ENCODE measurements at regions not wholly inside any gene's neighbourhood (a gene's known extent, or its start where the extent isn't known, plus 50 kb on each side); places are given as distances from the start of the nearest gene placed in this dataset.

DNA sequence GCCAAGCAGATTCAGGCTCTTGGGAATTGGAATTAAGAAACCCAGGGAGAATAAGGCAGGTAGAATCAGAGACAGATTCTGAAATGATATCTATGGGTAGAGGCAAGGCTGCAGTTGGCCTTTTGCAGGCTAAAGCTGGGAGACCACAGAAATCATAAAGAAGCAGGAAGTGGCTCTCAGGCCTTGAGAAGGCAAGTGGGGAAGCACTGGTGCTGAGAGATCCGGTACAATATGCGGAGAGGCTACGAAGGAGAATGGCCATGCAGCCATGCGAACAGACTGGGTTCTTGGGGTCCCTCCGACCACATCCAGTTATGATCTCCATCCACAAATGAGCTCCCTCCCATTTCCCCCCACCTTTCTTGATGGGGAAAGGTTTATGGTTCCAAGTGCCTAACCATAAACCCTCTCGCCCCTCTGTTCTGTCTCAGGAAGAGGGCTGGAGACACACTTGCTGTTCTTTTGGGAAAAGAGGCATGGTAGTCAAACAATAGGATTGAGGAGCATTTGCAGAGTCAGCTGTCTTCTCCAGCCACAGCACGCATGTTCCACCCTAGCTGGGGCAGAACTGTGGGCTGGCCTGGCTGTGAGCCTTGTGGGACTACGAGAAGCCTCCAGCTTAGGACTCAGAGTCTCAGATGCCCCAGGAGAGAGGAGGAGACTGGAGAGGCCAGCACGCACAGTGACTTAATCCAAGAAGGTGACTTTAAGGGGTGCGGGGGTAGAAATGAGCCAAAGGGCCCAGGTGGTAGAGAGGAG is 99.6 kb downstream of the RPLP1 start:
- Histone ChIP-seq H3K27ac (ENCODE audit: control insufficient read depth, insufficient read depth, low read length) (no peak overlapping the region), H3K79me2 (ENCODE audit: control insufficient read depth, insufficient read depth, low read length) (no peaks in the 10 kb centered on the region), H2AFZ (ENCODE audit: control insufficient read depth, low read length) (no peak overlapping the region)

DNA sequence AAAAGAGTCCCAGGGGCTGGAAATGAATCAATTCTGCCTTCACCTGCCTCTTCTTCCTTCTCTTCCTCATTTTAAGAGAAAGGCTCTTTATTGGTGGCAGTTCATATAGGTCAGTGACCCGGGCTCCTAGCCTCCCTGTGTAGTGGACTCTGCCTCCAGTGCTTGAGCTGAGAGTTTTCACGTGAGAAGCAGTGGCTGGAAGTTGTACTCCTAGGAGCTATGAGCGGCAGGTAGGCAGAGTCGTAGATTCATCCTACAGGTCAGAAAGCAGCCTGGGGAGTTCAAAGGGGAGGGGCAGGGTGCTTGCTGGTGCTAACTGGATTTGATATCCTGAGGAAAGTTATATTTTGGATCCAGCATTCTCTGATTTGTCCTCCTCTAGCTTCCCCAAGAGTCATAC is 101.1 kb downstream of the RPLP1 start:
- peaks cover 5% of the 10 kb centered on the region for H3K27me3 ChIP-seq (ENCODE audit: control insufficient read depth, extremely low read depth, insufficient read depth, low read length)
- DNase-seq (ENCODE audit: low read depth, low spot score) (no peak), FAIRE-seq (no peak)
- H3K27ac ChIP-seq (ENCODE audit: control insufficient read depth, insufficient read depth, low read length) = no peak overlapping the region
- peaks cover 10% of the 10 kb centered on the region for H3K9me3 ChIP-seq (ENCODE audit: control insufficient read depth, low read depth, low read length)
- peaks cover 13% of the 10 kb centered on the region for H3K4me1 ChIP-seq (ENCODE audit: control insufficient read depth, extremely low read depth, insufficient read depth, low read length)
- H3K9ac ChIP-seq (ENCODE audit: control insufficient read depth, extremely low read depth, insufficient read depth, low read length) = no peak overlapping the region
- H3K4me2 ChIP-seq (ENCODE audit: control insufficient read depth, extremely low read depth, insufficient read depth, low read depth, low read length) = no peak overlapping the region
- H3K79me2 ChIP-seq (ENCODE audit: control insufficient read depth, insufficient read depth, low read length) = no peaks in the 10 kb centered on the region
- H2AFZ ChIP-seq (ENCODE audit: control insufficient read depth, low read length) = no peak overlapping the region
- TF ChIP-seq, protein P1, sequence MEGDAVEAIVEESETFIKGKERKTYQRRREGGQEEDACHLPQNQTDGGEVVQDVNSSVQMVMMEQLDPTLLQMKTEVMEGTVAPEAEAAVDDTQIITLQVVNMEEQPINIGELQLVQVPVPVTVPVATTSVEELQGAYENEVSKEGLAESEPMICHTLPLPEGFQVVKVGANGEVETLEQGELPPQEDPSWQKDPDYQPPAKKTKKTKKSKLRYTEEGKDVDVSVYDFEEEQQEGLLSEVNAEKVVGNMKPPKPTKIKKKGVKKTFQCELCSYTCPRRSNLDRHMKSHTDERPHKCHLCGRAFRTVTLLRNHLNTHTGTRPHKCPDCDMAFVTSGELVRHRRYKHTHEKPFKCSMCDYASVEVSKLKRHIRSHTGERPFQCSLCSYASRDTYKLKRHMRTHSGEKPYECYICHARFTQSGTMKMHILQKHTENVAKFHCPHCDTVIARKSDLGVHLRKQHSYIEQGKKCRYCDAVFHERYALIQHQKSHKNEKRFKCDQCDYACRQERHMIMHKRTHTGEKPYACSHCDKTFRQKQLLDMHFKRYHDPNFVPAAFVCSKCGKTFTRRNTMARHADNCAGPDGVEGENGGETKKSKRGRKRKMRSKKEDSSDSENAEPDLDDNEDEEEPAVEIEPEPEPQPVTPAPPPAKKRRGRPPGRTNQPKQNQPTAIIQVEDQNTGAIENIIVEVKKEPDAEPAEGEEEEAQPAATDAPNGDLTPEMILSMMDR (optimal IDR thresholded peaks at IDR 0.05 in 1 of 3, IDR thresholded peaks at IDR 0.05 in 1 of 3, conservative IDR thresholded peaks at IDR 0.05 in 1 of 3; ENCODE audit: extremely low read depth in 1 of 3, insufficient read depth in 2 of 3, low read length in 3 of 3) = no peak
- TF ChIP-seq EZH2 (IDR thresholded peaks at IDR 0.05; ENCODE audit: low read length) = no peak
- dilution Hi-C loops (cut with MboI; ENCODE audit: extremely low pct_ligation_motif_present, low sequenced_read_pairs) = no loop called here
- no peaks in the 10 kb centered on the region for H4K20me1 ChIP-seq (ENCODE audit: control insufficient read depth, extremely low read depth, insufficient read depth, low read length)
- no peak overlapping the region for H3K4me3 ChIP-seq (ENCODE audit: control insufficient read depth in 2 of 3, extremely low read depth in 1 of 3, insufficient read depth in 2 of 3, low read depth in 1 of 3, low read length in 3 of 3)
- no peaks in the 10 kb centered on the region for H3K9me1 ChIP-seq (ENCODE audit: control insufficient read depth, extremely low read depth, insufficient read depth, low read length)
- H3K36me3 ChIP-seq (ENCODE audit: control insufficient read depth in 2 of 2, extremely low read depth in 1 of 2, insufficient read depth in 2 of 2, low read length in 2 of 2) = no peaks in the 10 kb centered on the region

More for the DNA sequence above, 99.6 kb downstream of the RPLP1 start:
- Histone ChIP-seq H3K4me2 (ENCODE audit: control insufficient read depth, extremely low read depth, insufficient read depth, low read depth, low read length) (no peak overlapping the region), H3K4me1 (ENCODE audit: control insufficient read depth, extremely low read depth, insufficient read depth, low read length) (peaks cover 5% of the 10 kb centered on the region), H4K20me1 (ENCODE audit: control insufficient read depth, extremely low read depth, insufficient read depth, low read length) (no peaks in the 10 kb centered on the region), H3K9me3 (ENCODE audit: control insufficient read depth, low read depth, low read length) (peaks cover 10% of the 10 kb centered on the region), H3K4me3 (ENCODE audit: control insufficient read depth in 2 of 3, extremely low read depth in 1 of 3, insufficient read depth in 2 of 3, low read depth in 1 of 3, low read length in 3 of 3) (no peak overlapping the region), H3K9ac (ENCODE audit: control insufficient read depth, extremely low read depth, insufficient read depth, low read length) (no peak overlapping the region), H3K9me1 (ENCODE audit: control insufficient read depth, extremely low read depth, insufficient read depth, low read length) (no peaks in the 10 kb centered on the region), H3K36me3 (ENCODE audit: control insufficient read depth in 2 of 2, extremely low read depth in 1 of 2, insufficient read depth in 2 of 2, low read length in 2 of 2) (no peaks in the 10 kb centered on the region), H3K27me3 (ENCODE audit: control insufficient read depth, extremely low read depth, insufficient read depth, low read length) (peaks cover 8% of the 10 kb centered on the region)
- FAIRE-seq = no peak
- dilution Hi-C loops (cut with MboI; ENCODE audit: extremely low pct_ligation_motif_present, low sequenced_read_pairs) = no loop called here
- no peak for DNase-seq (ENCODE audit: low read depth, low spot score)
- TF ChIP-seq, protein P1 (optimal IDR thresholded peaks at IDR 0.05 in 1 of 3, IDR thresholded peaks at IDR 0.05 in 1 of 3, conservative IDR thresholded peaks at IDR 0.05 in 1 of 3; ENCODE audit: extremely low read depth in 1 of 3, insufficient read depth in 2 of 3, low read length in 3 of 3) = no peak
- no peak for TF ChIP-seq EZH2 (IDR thresholded peaks at IDR 0.05; ENCODE audit: low read length)

Measured in keratinocyte (primary cell).